ENCODE measurements at regions not wholly inside any gene's neighbourhood (a gene's known extent, or its start where the extent isn't known, plus 50 kb on each side); places are given as distances from the start of the nearest gene placed in this dataset.

DNA sequence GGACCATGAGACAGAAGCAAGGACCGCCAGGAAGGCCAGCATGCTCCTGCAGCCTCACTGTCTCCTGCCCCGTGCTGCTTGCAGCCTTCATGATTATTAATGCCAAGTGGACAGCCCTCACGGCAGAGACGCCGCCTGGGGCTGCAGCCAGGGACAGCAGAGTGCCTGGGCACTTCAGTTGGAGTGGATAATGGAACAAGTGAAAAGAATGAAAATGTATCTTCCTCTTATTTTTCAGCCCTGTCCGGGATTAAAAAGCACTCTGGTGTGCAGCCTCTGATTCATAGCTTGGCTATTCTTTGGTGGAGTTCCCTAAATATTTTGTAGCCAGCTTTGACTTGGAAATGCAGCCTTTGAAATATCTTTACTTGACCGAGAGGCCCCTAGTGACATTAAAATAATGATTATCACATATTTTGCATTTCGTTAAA is 1404.2 kb downstream of the BRD1 start:
- Histone ChIP-seq H3K27me3 (no peaks in the 10 kb centered on the region), H3K27ac (no peak overlapping the region), H3K4me3 (no peak overlapping the region), H3K4me1 (no peaks in the 10 kb centered on the region), H3K36me3 (no peaks in the 10 kb centered on the region), H3K9me3 (no peaks in the 10 kb centered on the region)
- WGBS, 2 donors = 47 to 53% methylated on average over 7 to 8 of the region's 8 CpGs
- TF ChIP-seq POLR2A (IDR thresholded peaks at IDR 0.05) (no peak), EP300 (IDR thresholded peaks at IDR 0.05) (no peak)
- TF ChIP-seq, protein P1, sequence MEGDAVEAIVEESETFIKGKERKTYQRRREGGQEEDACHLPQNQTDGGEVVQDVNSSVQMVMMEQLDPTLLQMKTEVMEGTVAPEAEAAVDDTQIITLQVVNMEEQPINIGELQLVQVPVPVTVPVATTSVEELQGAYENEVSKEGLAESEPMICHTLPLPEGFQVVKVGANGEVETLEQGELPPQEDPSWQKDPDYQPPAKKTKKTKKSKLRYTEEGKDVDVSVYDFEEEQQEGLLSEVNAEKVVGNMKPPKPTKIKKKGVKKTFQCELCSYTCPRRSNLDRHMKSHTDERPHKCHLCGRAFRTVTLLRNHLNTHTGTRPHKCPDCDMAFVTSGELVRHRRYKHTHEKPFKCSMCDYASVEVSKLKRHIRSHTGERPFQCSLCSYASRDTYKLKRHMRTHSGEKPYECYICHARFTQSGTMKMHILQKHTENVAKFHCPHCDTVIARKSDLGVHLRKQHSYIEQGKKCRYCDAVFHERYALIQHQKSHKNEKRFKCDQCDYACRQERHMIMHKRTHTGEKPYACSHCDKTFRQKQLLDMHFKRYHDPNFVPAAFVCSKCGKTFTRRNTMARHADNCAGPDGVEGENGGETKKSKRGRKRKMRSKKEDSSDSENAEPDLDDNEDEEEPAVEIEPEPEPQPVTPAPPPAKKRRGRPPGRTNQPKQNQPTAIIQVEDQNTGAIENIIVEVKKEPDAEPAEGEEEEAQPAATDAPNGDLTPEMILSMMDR (IDR thresholded peaks at IDR 0.05) = no peak
- DNase-seq (ENCODE audit: low spot score in 2 of 2) = no peak

DNA sequence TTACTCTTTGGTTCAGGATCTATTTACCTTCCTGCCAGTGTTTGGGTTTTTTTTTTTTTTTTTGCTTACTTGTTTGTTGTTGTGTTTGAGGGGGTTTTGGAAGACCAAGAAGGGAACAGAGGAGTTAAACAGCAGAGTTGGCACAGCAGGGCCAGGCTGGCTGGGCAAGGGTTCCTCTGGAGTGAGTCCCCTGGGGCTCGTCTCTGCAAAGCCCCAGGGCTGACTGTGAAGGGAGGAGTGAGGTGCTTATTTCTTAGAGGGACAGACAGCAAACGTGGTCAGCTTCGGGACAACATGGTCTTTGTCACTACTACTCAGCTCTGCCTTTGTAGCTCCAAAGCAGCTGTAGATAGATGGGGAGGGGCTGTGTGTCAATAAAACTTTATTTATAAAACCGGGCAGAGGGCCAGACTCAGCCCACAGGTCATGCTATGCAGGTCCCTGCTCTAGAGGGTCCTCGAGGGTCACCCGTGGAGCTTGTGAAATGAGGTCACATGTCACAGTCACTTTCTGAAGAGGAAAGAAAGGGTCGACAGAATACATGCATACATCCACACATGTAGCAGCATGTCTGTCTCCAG is 1404.7 kb downstream of the BRD1 start:
- no peaks in the 10 kb centered on the region for H3K4me1 ChIP-seq
- H3K27me3 ChIP-seq = no peaks in the 10 kb centered on the region
- no peak overlapping the region for H3K4me3 ChIP-seq
- WGBS, 2 donors = 61% methylated on average over 7 of the region's 7 CpGs
- DNase-seq (ENCODE audit: low spot score in 2 of 2) = no peak
- H3K36me3 ChIP-seq = no peaks in the 10 kb centered on the region
- TF ChIP-seq POLR2A (IDR thresholded peaks at IDR 0.05) (no peak), EP300 (IDR thresholded peaks at IDR 0.05) (no peak)
- TF ChIP-seq, protein P1 (IDR thresholded peaks at IDR 0.05) = no peak
- no peaks in the 10 kb centered on the region for H3K9me3 ChIP-seq
- H3K27ac ChIP-seq = no peak overlapping the region

DNA sequence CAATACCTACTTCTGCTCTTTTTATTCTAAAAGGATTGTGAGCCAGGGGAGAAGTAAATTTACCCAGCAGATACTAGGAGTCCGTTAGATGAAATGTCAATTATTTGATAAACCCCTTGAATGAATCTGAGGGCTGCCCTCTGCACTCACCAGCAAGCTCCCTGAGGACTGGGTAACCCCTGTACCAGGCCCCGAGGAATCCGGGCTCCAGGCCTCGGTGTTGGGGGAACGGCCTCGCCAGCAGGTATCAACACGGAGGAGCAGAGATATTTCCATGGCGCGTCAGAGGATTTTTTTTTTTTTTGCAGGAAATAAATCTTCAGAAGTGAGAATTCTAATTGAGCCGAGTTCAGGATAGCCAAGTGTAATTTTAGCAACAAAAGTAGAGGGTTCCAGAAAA is 1408.8 kb downstream of the BRD1 start:
- H3K27me3 ChIP-seq = peaks cover 0 to 10% of the 10 kb centered on the region in 2 donors
- H3K36me3 ChIP-seq = no peaks in the 10 kb centered on the region
- DNase-seq (ENCODE audit: low spot score in 2 of 2) = no peak
- H3K4me1 ChIP-seq = no peaks in the 10 kb centered on the region
- no peaks in the 10 kb centered on the region for H3K9me3 ChIP-seq
- no peak overlapping the region for H3K4me3 ChIP-seq
- TF ChIP-seq POLR2A (IDR thresholded peaks at IDR 0.05) (no peak), EP300 (IDR thresholded peaks at IDR 0.05) (no peak)
- TF ChIP-seq, protein P1 (IDR thresholded peaks at IDR 0.05) = no peak
- WGBS, 2 donors = 91% methylated on average over 10 of the region's 10 CpGs
- H3K27ac ChIP-seq = no peak overlapping the region

DNA sequence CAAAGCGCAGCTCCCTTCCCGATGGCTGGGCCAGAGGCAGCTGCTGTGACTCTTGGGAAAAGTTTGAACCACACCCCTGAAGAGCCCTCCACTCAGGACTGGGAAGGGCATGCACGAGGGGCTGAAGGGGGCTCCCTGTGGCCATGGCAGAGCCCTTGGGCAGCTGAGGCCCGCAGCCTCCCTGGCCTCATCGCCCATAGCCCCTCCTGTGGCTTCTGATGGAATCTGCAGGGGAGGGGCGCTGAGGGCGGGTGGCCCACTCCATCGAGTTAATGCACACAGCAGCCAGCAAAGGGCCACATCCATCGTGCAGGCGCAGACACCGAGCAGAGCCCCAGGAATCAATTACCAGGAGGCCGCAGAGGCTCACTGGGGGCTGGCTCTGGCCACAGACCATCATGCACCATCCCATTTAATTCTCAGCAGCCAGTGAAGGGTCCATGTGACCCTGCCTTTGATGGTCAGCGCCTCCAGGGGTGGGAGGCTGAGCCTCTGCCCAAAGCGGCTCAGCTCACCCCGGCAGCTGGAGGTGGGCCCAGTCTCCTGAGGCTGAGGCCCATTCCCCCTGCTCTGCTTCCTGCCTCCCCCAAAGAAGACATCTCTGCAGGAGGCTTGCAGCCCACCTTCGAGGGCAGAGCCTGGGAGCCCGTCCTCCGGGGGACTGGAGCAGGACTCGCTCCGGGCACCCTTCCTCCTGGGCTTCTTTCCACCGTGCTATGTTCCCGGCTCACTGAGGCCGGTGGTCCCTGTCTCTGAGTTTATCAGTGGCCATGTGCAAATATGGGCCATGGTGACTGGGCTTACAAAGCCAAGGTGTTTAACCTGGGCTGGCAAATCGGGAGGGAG is 1410.2 kb downstream of the BRD1 start:
- Histone ChIP-seq H3K9me3 (no peaks in the 10 kb centered on the region), H3K4me3 (no peak overlapping the region), H3K27me3 (peaks cover 0 to 10% of the 10 kb centered on the region in 2 donors), H3K36me3 (no peaks in the 10 kb centered on the region), H3K4me1 (no peaks in the 10 kb centered on the region), H3K27ac (no peak overlapping the region)
- TF ChIP-seq, protein P1 (IDR thresholded peaks at IDR 0.05) = no peak
- TF ChIP-seq POLR2A (IDR thresholded peaks at IDR 0.05) (no peak), EP300 (IDR thresholded peaks at IDR 0.05) (no peak)
- DNase-seq (ENCODE audit: low spot score in 2 of 2) = no peak
- 76 to 82% methylated on average over 20 of the region's 24 CpGs for WGBS, 2 donors

Data from tibial nerve (tissue), 4 donors.